ENCODE measurements at regions not wholly inside any gene's neighbourhood (a gene's known extent, or its start where the extent isn't known, plus 50 kb on each side); places are given as distances from the start of the nearest gene placed in this dataset.

DNA sequence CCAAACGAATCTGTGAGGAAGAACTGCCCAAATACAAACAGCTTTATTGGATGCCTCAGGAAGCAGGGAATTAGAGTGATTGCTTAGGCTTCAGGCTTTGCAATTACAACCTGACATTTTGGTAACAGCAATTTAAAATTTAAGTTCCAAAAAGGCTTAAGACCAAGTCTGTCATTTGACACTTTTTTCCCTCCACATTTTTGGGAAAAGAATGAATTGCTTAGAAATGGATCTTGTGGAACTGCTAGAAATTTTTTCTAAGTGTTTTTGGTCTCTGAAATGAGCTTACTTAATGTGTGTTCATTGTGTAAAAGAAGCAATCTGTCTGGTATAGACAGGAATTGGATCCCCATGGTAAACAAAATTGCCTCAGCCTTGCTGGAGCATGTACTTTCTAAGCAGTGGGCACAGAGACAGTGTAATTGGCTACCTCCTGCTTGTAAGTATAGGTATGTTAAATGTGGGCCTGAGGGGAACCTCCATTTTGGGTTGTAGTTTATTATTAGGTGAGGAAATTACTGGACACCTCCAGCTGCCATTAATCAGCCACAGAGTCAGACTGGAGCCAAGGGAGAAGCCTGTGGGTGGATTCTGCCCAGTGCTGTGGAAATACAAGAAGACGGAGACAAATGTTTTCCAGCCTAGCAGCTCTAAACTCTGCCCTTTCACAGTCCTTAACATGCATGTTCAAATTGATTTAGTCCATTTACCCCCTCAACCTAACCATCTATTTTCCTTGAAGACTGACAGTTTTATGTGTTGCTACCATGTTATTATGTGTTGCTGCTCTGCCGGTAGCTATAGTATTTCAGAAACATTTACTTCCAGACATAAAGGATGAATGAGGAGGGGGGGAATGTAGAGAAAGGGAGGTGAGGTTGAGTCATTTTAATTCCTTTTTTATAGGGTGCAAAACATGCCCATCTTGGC, 473.0 kb downstream of the SPRY1 start:
- TF ChIP-seq, protein P1, sequence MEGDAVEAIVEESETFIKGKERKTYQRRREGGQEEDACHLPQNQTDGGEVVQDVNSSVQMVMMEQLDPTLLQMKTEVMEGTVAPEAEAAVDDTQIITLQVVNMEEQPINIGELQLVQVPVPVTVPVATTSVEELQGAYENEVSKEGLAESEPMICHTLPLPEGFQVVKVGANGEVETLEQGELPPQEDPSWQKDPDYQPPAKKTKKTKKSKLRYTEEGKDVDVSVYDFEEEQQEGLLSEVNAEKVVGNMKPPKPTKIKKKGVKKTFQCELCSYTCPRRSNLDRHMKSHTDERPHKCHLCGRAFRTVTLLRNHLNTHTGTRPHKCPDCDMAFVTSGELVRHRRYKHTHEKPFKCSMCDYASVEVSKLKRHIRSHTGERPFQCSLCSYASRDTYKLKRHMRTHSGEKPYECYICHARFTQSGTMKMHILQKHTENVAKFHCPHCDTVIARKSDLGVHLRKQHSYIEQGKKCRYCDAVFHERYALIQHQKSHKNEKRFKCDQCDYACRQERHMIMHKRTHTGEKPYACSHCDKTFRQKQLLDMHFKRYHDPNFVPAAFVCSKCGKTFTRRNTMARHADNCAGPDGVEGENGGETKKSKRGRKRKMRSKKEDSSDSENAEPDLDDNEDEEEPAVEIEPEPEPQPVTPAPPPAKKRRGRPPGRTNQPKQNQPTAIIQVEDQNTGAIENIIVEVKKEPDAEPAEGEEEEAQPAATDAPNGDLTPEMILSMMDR (IDR thresholded peaks at IDR 0.05; ENCODE audit: low read depth, low read length, poor library complexity, severe bottlenecking): no peak
- no peak for TF ChIP-seq EZH2phosphoT487 (IDR thresholded peaks at IDR 0.05; ENCODE audit: borderline replicate concordance, low read length)

Data from DOHH2 (cell line).